ENCODE measurements at regions not wholly inside any gene's neighbourhood (a gene's known extent, or its start where the extent isn't known, plus 50 kb on each side); places are given as distances from the start of the nearest gene placed in this dataset.

DNA sequence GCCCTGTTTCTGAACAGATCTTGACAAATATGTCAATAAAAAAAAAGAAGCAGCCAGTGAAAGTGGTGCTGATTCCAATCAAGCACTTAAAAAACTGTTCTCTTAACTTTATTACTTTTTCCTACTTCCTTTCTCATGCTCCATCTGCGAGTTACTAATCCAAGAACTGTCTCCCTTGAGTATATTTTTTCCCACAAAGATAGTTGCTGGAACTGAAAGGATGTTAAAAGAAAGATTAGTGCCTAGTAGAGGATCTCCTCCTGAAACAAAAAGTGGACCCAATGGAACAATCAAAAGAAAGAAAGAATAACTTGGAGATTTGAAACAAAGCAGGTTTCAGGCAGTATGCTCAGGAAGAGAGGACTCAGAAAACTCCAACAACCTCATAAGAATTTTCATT lies 1034.8 kb downstream of the PCDH17 start:
- no peak overlapping the region for H3K4me3 ChIP-seq
- intact Hi-C loops (cut with micrococcal nuclease; ENCODE audit: unreplicated experiment): no loop called here
- H3K79me2 ChIP-seq (ENCODE audit: low read depth): no peaks in the 10 kb centered on the region
- CTCF ChIA-PET: no interaction called here
- no peaks in the 10 kb centered on the region for H3F3A ChIP-seq (ENCODE audit: insufficient read depth, low read depth)
- no peak overlapping the region for H2AFZ ChIP-seq
- BruUV-seq (replicated peaks): no TSS peak
- TF ChIP-seq EZH2 (IDR thresholded peaks at IDR 0.05; ENCODE audit: low read depth) (no peak), CTCF (conservative IDR thresholded peaks at IDR 0.05) (no peak)
- H3K9me3 ChIP-seq (ENCODE audit: insufficient read depth, low read depth): no peaks in the 10 kb centered on the region
- no peak overlapping the region for H3K27ac ChIP-seq
- H3K4me1 ChIP-seq (replicated peaks; ENCODE audit: insufficient read depth): no peaks in the 10 kb centered on the region
- no peaks in the 10 kb centered on the region for H3K9me2 ChIP-seq (ENCODE audit: insufficient read depth)
- H3K36me3 ChIP-seq (ENCODE audit: low read depth): no peaks in the 10 kb centered on the region
- no peak overlapping the region for H3K4me2 ChIP-seq
- DNase-seq: no peak
- H3K27me3 ChIP-seq (ENCODE audit: insufficient read depth, low read depth): no peaks in the 10 kb centered on the region
- POLR2A ChIA-PET (ENCODE audit: unreplicated experiment): no interaction called here
- no peaks in the 10 kb centered on the region; the same call in 1 of the 2 replicates for H4K20me1 ChIP-seq (ENCODE audit: insufficient read depth)

GRCh38 chr13:58667096-58667495 lies 1035.6 kb downstream of the PCDH17 start:
- no peak for TF ChIP-seq EZH2 (IDR thresholded peaks at IDR 0.05; ENCODE audit: low read depth)
- no peak for TF ChIP-seq CTCF (conservative IDR thresholded peaks at IDR 0.05)
- no peaks in the 10 kb centered on the region; the same call in 1 of the 2 replicates for H4K20me1 ChIP-seq (ENCODE audit: insufficient read depth)
- no peaks in the 10 kb centered on the region for H3F3A ChIP-seq (ENCODE audit: insufficient read depth, low read depth)
- no peaks in the 10 kb centered on the region for H3K27me3 ChIP-seq (ENCODE audit: insufficient read depth, low read depth)
- no peaks in the 10 kb centered on the region for H3K9me3 ChIP-seq (ENCODE audit: insufficient read depth, low read depth)
- no TSS peak for BruUV-seq (replicated peaks)
- H3K27ac ChIP-seq: no peak overlapping the region
- DNase-seq: no peak
- no peak overlapping the region for H3K4me3 ChIP-seq
- H3K36me3 ChIP-seq (ENCODE audit: low read depth): no peaks in the 10 kb centered on the region
- CTCF ChIA-PET: no interaction called here
- H3K4me1 ChIP-seq (replicated peaks; ENCODE audit: insufficient read depth): no peaks in the 10 kb centered on the region
- H2AFZ ChIP-seq: no peak overlapping the region
- POLR2A ChIA-PET (ENCODE audit: unreplicated experiment): no interaction called here
- intact Hi-C loops (cut with micrococcal nuclease; ENCODE audit: unreplicated experiment): no loop called here
- no peaks in the 10 kb centered on the region for H3K9me2 ChIP-seq (ENCODE audit: insufficient read depth)
- H3K79me2 ChIP-seq (ENCODE audit: low read depth): no peaks in the 10 kb centered on the region
- H3K4me2 ChIP-seq: no peak overlapping the region

DNA sequence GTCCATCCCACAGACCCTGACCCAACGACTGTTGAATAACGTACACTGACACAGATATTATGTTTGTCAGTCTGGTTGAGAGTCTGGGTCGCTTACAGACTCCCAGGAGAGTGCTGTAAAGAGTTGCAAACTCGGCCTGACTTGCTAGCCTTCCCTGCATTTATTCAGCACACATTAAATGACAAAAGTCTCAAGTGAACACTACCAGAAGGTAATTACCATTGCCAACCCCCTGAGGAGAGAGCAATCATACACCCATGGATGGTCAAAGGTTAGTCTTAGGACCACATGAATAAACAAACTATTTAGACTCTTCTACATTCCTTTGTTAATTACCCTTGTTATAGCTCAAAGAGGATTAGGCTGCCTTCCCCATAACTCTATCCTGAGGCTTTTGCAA lies 1048.6 kb downstream of the PCDH17 start:
- DNase-seq: no peak
- Histone ChIP-seq H3K4me1 (replicated peaks; ENCODE audit: insufficient read depth) (no peaks in the 10 kb centered on the region), H3K79me2 (ENCODE audit: low read depth) (no peaks in the 10 kb centered on the region), H2AFZ (no peak overlapping the region), H3K4me2 (no peak overlapping the region), H3K9me2 (ENCODE audit: insufficient read depth) (no peaks in the 10 kb centered on the region), H3K4me3 (no peak overlapping the region), H3K27me3 (ENCODE audit: insufficient read depth, low read depth) (no peaks in the 10 kb centered on the region), H3K27ac (no peak overlapping the region), H3K9me3 (ENCODE audit: insufficient read depth, low read depth) (no peaks in the 10 kb centered on the region), H3F3A (ENCODE audit: insufficient read depth, low read depth) (no peaks in the 10 kb centered on the region), H4K20me1 (ENCODE audit: insufficient read depth) (no peaks in the 10 kb centered on the region), H3K36me3 (ENCODE audit: low read depth) (no peaks in the 10 kb centered on the region)
- TF ChIP-seq EZH2 (IDR thresholded peaks at IDR 0.05; ENCODE audit: low read depth) (no peak), CTCF (conservative IDR thresholded peaks at IDR 0.05) (no peak)
- ChIA-PET CTCF (no interaction called here), POLR2A (ENCODE audit: unreplicated experiment) (no interaction called here)
- intact Hi-C loops (cut with micrococcal nuclease; ENCODE audit: unreplicated experiment): no loop called here
- no TSS peak for BruUV-seq (replicated peaks)
